NB4 (cell line): ENCODE measurements at regions not wholly inside any gene's neighbourhood (a gene's known extent, or its start where the extent isn't known, plus 50 kb on each side); places are given as distances from the start of the nearest gene placed in this dataset.

Experiments
- DNase-seq: peaks from one replicate; pipeline ENCODE4 v3.0.0; 2010; ENCODE audit warnings: low read depth
- H3K4me3 ChIP-seq: one replicate; pipeline ENCODE4 v1.5.1; 2011; ENCODE audit warnings: mild to moderate bottlenecking, low read depth, low read length, moderate library complexity
- CTCF ChIP-seq: IDR thresholded peaks from one replicate; pipeline ENCODE4 v1.5.1; 2012; ENCODE audit warnings: low read depth, low read length
- MAX ChIP-seq: IDR thresholded peaks from 2 replicates; pipeline ENCODE4 v1.6.1; 2011; ENCODE audit warnings: low read depth, low read length
- MYC ChIP-seq: IDR thresholded peaks from 2 replicates; pipeline ENCODE4 v1.6.1; 2011; ENCODE audit warnings: low read depth, low read length
- POLR2A ChIP-seq: IDR thresholded peaks from 2 replicates; pipeline ENCODE4 v1.6.1; 2011; ENCODE audit warnings: mild to moderate bottlenecking; ENCODE audit not compliant: insufficient read length; ENCODE audit errors: extremely low read depth

- no peak for TF ChIP-seq CTCF
- TF ChIP-seq MAX, result no peak
- TF ChIP-seq MYC, result no peak
- TF ChIP-seq POLR2A, result no peak
Observed at GRCh38 chr16:65540901-65541300, 419.0 kb upstream of the CDH11 start.

GRCh38 chr16:65538976-65539375 is 417.1 kb upstream of the CDH11 start:
- DNase-seq, result no peak
- TF ChIP-seq MAX (no peak), MYC (no peak), POLR2A (no peak), CTCF (no peak)
- no peak overlapping the region for H3K4me3 ChIP-seq

More at GRCh38 chr16:65540901-65541300, 419.0 kb upstream of the CDH11 start:
- no peak overlapping the region for H3K4me3 ChIP-seq
- no peak for DNase-seq

- no peak overlapping the region for H3K4me3 ChIP-seq
- TF ChIP-seq MYC (no peak), MAX (no peak), CTCF (no peak), POLR2A (no peak)
- no peak for DNase-seq
Observed at GRCh38 chr16:65537336-65537735, 415.5 kb upstream of the CDH11 start.

- DNase-seq, result no peak
- TF ChIP-seq MYC, result no peak
- TF ChIP-seq CTCF, result no peak
- no peak for TF ChIP-seq POLR2A
- TF ChIP-seq MAX, result no peak
- no peak overlapping the region for H3K4me3 ChIP-seq
Observed at GRCh38 chr16:65534121-65534528, 412.3 kb upstream of the CDH11 start.

- DNase-seq, result no peak
- no peak overlapping the region for H3K4me3 ChIP-seq
- TF ChIP-seq MYC (no peak), MAX (no peak), CTCF (no peak), POLR2A (no peak)
Observed at GRCh38 chr16:65532846-65533245, 411.0 kb upstream of the CDH11 start.

GRCh38 chr16:65532258-65532657 is 410.4 kb upstream of the CDH11 start:
- no peak for TF ChIP-seq MYC
- TF ChIP-seq MAX, result no peak
- no peak for TF ChIP-seq CTCF
- no peak for TF ChIP-seq POLR2A
- H3K4me3 ChIP-seq, result no peak overlapping the region
- DNase-seq, result no peak
